Hindlimb muscle (tissue), 1 donor: ENCODE measurements at regions not wholly inside any gene's neighbourhood (a gene's known extent, or its start where the extent isn't known, plus 50 kb on each side); places are given as distances from the start of the nearest gene placed in this dataset.
A peak's percentile ranks its signal among the peaks of the same experiment; 100 is the strongest.
"Not testable (repeated sequence)": the region's sequence is repeated elsewhere in the genome, so short reads cannot be mapped to it uniquely, and the experiment has no call there.

Source experiments
- DNase-seq: peaks from one replicate; pipeline ENCODE4 v3.0.0-alpha.2; 2013

GRCh38 chr9:82052081-82052480 is 63.5 kb downstream of the SPATA31D1 start:
- DNase-seq, result no peak

GRCh38 chr9:82054264-82055015 is 65.9 kb downstream of the SPATA31D1 start:
- DNase-seq, result no peak

GRCh38 chr9:82057805-82058204 is 69.2 kb downstream of the SPATA31D1 start:
- DNase-seq, result no peak

- not testable (repeated sequence) for DNase-seq
Measured at GRCh38 chr9:82061801-82062200, 73.2 kb downstream of the SPATA31D1 start.

GRCh38 chr9:82062245-82062644 is 73.7 kb downstream of the SPATA31D1 start:
- no peak for DNase-seq

GRCh38 chr9:82073551-82074543 is 85.3 kb downstream of the SPATA31D1 start:
- DNase-seq, result no peak

GRCh38 chr9:82080265-82080664 is 91.7 kb downstream of the SPATA31D1 start:
- DNase-seq, result no peak

GRCh38 chr9:82081496-82081895 is 92.9 kb downstream of the SPATA31D1 start:
- no peak for DNase-seq

- no peak for DNase-seq
Measured at GRCh38 chr9:82082563-82082962, 94.0 kb downstream of the SPATA31D1 start.

GRCh38 chr9:82088591-82088990 is 100.0 kb downstream of the SPATA31D1 start:
- no peak for DNase-seq

- DNase-seq, result no peak
Measured at GRCh38 chr9:82090046-82090445, 101.5 kb downstream of the SPATA31D1 start.

- DNase-seq, result no peak
Measured at GRCh38 chr9:82091100-82091499, 102.5 kb downstream of the SPATA31D1 start.

- DNase-seq, result no peak
Measured at GRCh38 chr9:82091610-82092009, 103.0 kb downstream of the SPATA31D1 start.

- no peak for DNase-seq
Measured at GRCh38 chr9:82101475-82101874, 112.9 kb downstream of the SPATA31D1 start.

- DNase-seq, result no peak
Measured at GRCh38 chr9:82104252-82104651, 115.7 kb downstream of the SPATA31D1 start.

- no peak for DNase-seq
Measured at GRCh38 chr9:82105729-82106128, 117.2 kb downstream of the SPATA31D1 start.

- no peak for DNase-seq
Measured at GRCh38 chr9:82106536-82106935, 118.0 kb downstream of the SPATA31D1 start.

- no peak for DNase-seq
Measured at GRCh38 chr9:82108474-82108873, 119.9 kb downstream of the SPATA31D1 start.

- no peak for DNase-seq
Measured at GRCh38 chr9:82108941-82109340, 120.4 kb downstream of the SPATA31D1 start.

- DNase-seq, result no peak
Measured at GRCh38 chr9:82109626-82110025, 121.1 kb downstream of the SPATA31D1 start.

GRCh38 chr9:82110881-82111280 is 122.3 kb downstream of the SPATA31D1 start:
- no peak for DNase-seq

- DNase-seq, result no peak
Measured at GRCh38 chr9:82115331-82115730, 126.8 kb downstream of the SPATA31D1 start.

- no peak for DNase-seq
Measured at GRCh38 chr9:82115900-82116299, 127.3 kb downstream of the SPATA31D1 start.

GRCh38 chr9:82116556-82116955 is 128.0 kb downstream of the SPATA31D1 start:
- DNase-seq, result peak; percentile 16
